ENCODE measurements at regions not wholly inside any gene's neighbourhood (a gene's known extent, or its start where the extent isn't known, plus 50 kb on each side); places are given as distances from the start of the nearest gene placed in this dataset.

- TF ChIP-seq ZHX1 (conservative IDR thresholded peaks at IDR 0.05; ENCODE audit: low read length) (no peak), ELF2 (CRISPR knock-in tag; IDR thresholded peaks at IDR 0.05) (no peak), NCOA1 (IDR thresholded peaks at IDR 0.05; ENCODE audit: low read depth) (no peak), ZNF778 (CRISPR knock-in tag; IDR thresholded peaks at IDR 0.05) (no peak), MYBL2 (IDR thresholded peaks at IDR 0.05; ENCODE audit: low read depth) (no peak), MYBL2 (CRISPR knock-in tag; IDR thresholded peaks at IDR 0.05; ENCODE audit: borderline replicate concordance) (no peak), BRD4 (IDR thresholded peaks at IDR 0.05) (no peak), U2AF1 (optimal IDR thresholded peaks at IDR 0.05; ENCODE audit: low read depth, low read length) (no peak), AFF4 (CRISPR knock-in tag; IDR thresholded peaks at IDR 0.05) (no peak), FIP1L1 (IDR thresholded peaks at IDR 0.05; ENCODE audit: low read depth, low read length, poor library complexity, severe bottlenecking) (no peak), RBM17 (IDR thresholded peaks at IDR 0.05; ENCODE audit: borderline replicate concordance, low read depth, low read length) (no peak)
- TF ChIP-seq, protein P1, sequence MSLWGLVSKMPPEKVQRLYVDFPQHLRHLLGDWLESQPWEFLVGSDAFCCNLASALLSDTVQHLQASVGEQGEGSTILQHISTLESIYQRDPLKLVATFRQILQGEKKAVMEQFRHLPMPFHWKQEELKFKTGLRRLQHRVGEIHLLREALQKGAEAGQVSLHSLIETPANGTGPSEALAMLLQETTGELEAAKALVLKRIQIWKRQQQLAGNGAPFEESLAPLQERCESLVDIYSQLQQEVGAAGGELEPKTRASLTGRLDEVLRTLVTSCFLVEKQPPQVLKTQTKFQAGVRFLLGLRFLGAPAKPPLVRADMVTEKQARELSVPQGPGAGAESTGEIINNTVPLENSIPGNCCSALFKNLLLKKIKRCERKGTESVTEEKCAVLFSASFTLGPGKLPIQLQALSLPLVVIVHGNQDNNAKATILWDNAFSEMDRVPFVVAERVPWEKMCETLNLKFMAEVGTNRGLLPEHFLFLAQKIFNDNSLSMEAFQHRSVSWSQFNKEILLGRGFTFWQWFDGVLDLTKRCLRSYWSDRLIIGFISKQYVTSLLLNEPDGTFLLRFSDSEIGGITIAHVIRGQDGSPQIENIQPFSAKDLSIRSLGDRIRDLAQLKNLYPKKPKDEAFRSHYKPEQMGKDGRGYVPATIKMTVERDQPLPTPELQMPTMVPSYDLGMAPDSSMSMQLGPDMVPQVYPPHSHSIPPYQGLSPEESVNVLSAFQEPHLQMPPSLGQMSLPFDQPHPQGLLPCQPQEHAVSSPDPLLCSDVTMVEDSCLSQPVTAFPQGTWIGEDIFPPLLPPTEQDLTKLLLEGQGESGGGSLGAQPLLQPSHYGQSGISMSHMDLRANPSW (CRISPR knock-in tag; IDR thresholded peaks at IDR 0.05), result no peak
Measured at GRCh38 chr10:6729861-6730344, 149.8 kb upstream of the PRKCQ start (continued).
